HG02884 (cell line): ENCODE measurements at regions not wholly inside any gene's neighbourhood (a gene's known extent, or its start where the extent isn't known, plus 50 kb on each side); places are given as distances from the start of the nearest gene placed in this dataset.

ENCODE experiments used
- ATAC-seq: cut with Tn5 transposase; IDR thresholded peaks from one replicate; pipeline ENCODE4 v1.9.1; 2021; ENCODE audit warnings: mild to moderate bottlenecking, moderate library complexity; ENCODE audit not compliant: unreplicated experiment

GRCh38 chr5:162323466-162323865 is 255.9 kb downstream of the GABRG2 start:
- no peak for ATAC-seq

- no peak for ATAC-seq
Observed at GRCh38 chr5:162324328-162324727, 256.8 kb downstream of the GABRG2 start.

- no peak for ATAC-seq
Observed at GRCh38 chr5:162325143-162325727, 257.7 kb downstream of the GABRG2 start.

- ATAC-seq: no peak
Observed at GRCh38 chr5:162334944-162335343, 267.4 kb downstream of the GABRG2 start.

GRCh38 chr5:162360373-162360931 is 292.9 kb downstream of the GABRG2 start:
- ATAC-seq: no peak

- ATAC-seq: no peak
Observed at GRCh38 chr5:162372256-162372655, 304.7 kb downstream of the GABRG2 start.

- ATAC-seq: no peak
Observed at GRCh38 chr5:162377895-162378294, 310.3 kb downstream of the GABRG2 start.

GRCh38 chr5:162382839-162383238 is 315.3 kb downstream of the GABRG2 start:
- no peak for ATAC-seq

GRCh38 chr5:162384225-162384624 is 316.7 kb downstream of the GABRG2 start:
- no peak for ATAC-seq

GRCh38 chr5:162391833-162392232 is 324.3 kb downstream of the GABRG2 start:
- ATAC-seq: no peak

- no peak for ATAC-seq
Observed at GRCh38 chr5:162392336-162392735, 324.8 kb downstream of the GABRG2 start.

- no peak for ATAC-seq
Observed at GRCh38 chr5:162393534-162393933, 326.0 kb downstream of the GABRG2 start.

- ATAC-seq: no peak
Observed at GRCh38 chr5:162407614-162408013, 340.0 kb downstream of the GABRG2 start.

GRCh38 chr5:162410365-162410764 is 342.8 kb downstream of the GABRG2 start:
- no peak for ATAC-seq

- no peak for ATAC-seq
Observed at GRCh38 chr5:162429142-162429541, 361.6 kb downstream of the GABRG2 start.

GRCh38 chr5:162434281-162434680 is 366.7 kb downstream of the GABRG2 start:
- no peak for ATAC-seq

- ATAC-seq: no peak
Observed at GRCh38 chr5:162436055-162436454, 368.5 kb downstream of the GABRG2 start.

- no peak for ATAC-seq
Observed at GRCh38 chr5:162444129-162444762, 376.7 kb downstream of the GABRG2 start.

GRCh38 chr5:162456086-162456485 is 388.5 kb downstream of the GABRG2 start:
- no peak for ATAC-seq

GRCh38 chr5:162466011-162466410 is 398.4 kb downstream of the GABRG2 start:
- no peak for ATAC-seq

GRCh38 chr5:162473041-162473714 is 405.6 kb downstream of the GABRG2 start:
- no peak for ATAC-seq

GRCh38 chr5:162474239-162474638 is 406.7 kb downstream of the GABRG2 start:
- ATAC-seq: no peak
